ENCODE measurements at regions not wholly inside any gene's neighbourhood (a gene's known extent, or its start where the extent isn't known, plus 50 kb on each side); places are given as distances from the start of the nearest gene placed in this dataset.
"Not testable (repeated sequence)": the region's sequence is repeated elsewhere in the genome, so short reads cannot be mapped to it uniquely, and the experiment has no call there.

DNA sequence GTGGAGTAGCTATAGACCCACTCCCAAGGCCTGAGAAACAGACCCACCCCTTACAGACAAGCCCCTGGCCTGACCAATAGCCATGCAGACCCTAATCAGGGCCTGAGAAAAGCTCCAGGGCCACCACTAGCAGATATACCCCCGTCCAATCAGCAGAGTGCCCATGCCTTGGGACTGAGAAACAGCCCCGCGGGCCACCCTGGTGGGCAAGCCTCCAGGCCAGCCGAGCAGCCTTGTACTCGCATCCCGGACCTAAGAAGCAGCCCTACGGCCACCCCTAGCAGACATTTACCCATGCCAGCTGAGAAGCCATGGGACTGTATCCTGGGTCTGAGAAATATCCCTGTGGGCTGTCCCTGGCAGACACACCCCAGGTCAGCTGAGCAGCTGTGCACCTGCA, 436.5 kb downstream of the SMARCA1 start:
- ATAC-seq (ENCODE audit: low read depth) (no peak), DNase-seq (ENCODE audit: low spot score in 2 of 2) (no peak)
- Mint-ChIP-seq H3K9me3 (no peaks in the 10 kb centered on the region), H3K27ac (no peak overlapping the region), H3K27me3 (no peaks in the 10 kb centered on the region), H3K36me3 (no peaks in the 10 kb centered on the region), H3K4me3 (no peak overlapping the region), H3K4me1 (no peaks in the 10 kb centered on the region)

GRCh38 chrX:129084291-129084690, 439.0 kb downstream of the SMARCA1 start:
- not testable (repeated sequence) for H3K27me3 Mint-ChIP-seq; H3K4me1 Mint-ChIP-seq; H3K36me3 Mint-ChIP-seq; DNase-seq (ENCODE audit: low spot score in 2 of 2); ATAC-seq (ENCODE audit: low read depth); H3K27ac Mint-ChIP-seq; H3K4me3 Mint-ChIP-seq; H3K9me3 Mint-ChIP-seq

- Mint-ChIP-seq H3K4me1 (no peaks in the 10 kb centered on the region), H3K9me3 (no peaks in the 10 kb centered on the region), H3K27me3 (no peaks in the 10 kb centered on the region), H3K36me3 (no peaks in the 10 kb centered on the region), H3K4me3 (no peak overlapping the region), H3K27ac (no peak overlapping the region)
- ATAC-seq (ENCODE audit: low read depth) (no peak), DNase-seq (ENCODE audit: low spot score in 2 of 2) (no peak)
Measured at GRCh38 chrX:129077424-129078170, 445.7 kb downstream of the SMARCA1 start.

DNA sequence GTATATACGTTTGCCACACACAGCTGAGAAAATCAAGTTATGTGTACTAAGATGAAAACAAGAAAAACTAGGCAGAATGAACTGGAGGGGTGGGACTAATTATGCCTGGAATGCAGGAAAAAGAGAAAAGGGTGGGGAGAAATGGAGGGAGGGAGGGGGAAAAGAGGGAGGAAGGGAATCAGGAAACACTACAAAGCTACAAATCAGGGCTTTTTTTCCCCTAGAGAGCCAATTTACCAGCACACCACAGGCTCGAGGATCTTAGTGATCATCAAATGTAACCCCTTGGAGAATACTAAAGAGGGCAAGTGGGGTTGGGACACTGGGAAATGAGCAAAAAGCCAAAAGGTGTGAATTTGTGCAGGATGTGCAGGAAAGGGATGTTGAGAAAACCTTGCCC, 451.9 kb downstream of the SMARCA1 start:
- Mint-ChIP-seq H3K27me3 (no peaks in the 10 kb centered on the region), H3K36me3 (no peaks in the 10 kb centered on the region), H3K4me1 (no peaks in the 10 kb centered on the region), H3K4me3 (no peak overlapping the region), H3K27ac (no peak overlapping the region), H3K9me3 (no peaks in the 10 kb centered on the region)
- no peak for ATAC-seq (ENCODE audit: low read depth)
- DNase-seq (ENCODE audit: low spot score in 2 of 2) = no peak

- H3K4me3 Mint-ChIP-seq = no peak overlapping the region
- H3K27me3 Mint-ChIP-seq = no peaks in the 10 kb centered on the region
- no peak for DNase-seq (ENCODE audit: low spot score in 2 of 2)
- H3K36me3 Mint-ChIP-seq = no peaks in the 10 kb centered on the region
- no peak overlapping the region for H3K27ac Mint-ChIP-seq
- ATAC-seq (ENCODE audit: low read depth) = no peak
- H3K4me1 Mint-ChIP-seq = no peaks in the 10 kb centered on the region
- H3K9me3 Mint-ChIP-seq = peaks cover 3% of the 10 kb centered on the region
Measured at GRCh38 chrX:129065895-129066294, 457.4 kb downstream of the SMARCA1 start.

GRCh38 chrX:129058405-129058804, 464.9 kb downstream of the SMARCA1 start:
- H3K27ac Mint-ChIP-seq = no peak overlapping the region
- DNase-seq (ENCODE audit: low spot score in 2 of 2) = no peak
- no peaks in the 10 kb centered on the region for H3K4me1 Mint-ChIP-seq
- H3K27me3 Mint-ChIP-seq = no peaks in the 10 kb centered on the region
- peaks cover 3% of the 10 kb centered on the region for H3K9me3 Mint-ChIP-seq
- no peak overlapping the region for H3K4me3 Mint-ChIP-seq
- H3K36me3 Mint-ChIP-seq = no peaks in the 10 kb centered on the region
- no peak for ATAC-seq (ENCODE audit: low read depth)

DNA sequence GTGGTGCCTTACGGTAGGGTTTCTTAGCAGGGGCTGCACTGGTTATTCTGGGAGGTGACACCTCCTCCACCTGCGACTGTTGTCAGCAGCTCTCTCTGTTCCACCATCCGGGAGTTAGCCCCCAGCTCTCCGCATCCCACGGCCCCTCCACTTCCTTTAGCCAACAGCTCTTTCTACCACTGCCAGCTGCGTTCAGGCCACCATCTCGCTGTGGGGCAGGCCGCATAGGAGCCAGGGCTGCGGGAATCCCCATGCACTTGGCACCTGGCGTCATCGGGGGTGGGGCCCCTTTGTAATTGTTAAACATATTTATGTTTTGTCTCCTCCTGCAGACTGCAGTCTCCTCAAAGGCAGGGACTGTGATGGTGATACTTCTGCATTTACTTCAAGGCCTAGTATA, 480.2 kb downstream of the SMARCA1 start:
- Mint-ChIP-seq H3K4me1 (no peaks in the 10 kb centered on the region), H3K9me3 (no peaks in the 10 kb centered on the region), H3K27ac (no peak overlapping the region), H3K27me3 (no peaks in the 10 kb centered on the region), H3K36me3 (no peaks in the 10 kb centered on the region), H3K4me3 (no peak overlapping the region)
- no peak for ATAC-seq (ENCODE audit: low read depth)
- no peak for DNase-seq (ENCODE audit: low spot score in 2 of 2)

GRCh38 chrX:129041319-129041718, 482.0 kb downstream of the SMARCA1 start:
- no peak for DNase-seq (ENCODE audit: low spot score in 2 of 2)
- no peak for ATAC-seq (ENCODE audit: low read depth)

DNA sequence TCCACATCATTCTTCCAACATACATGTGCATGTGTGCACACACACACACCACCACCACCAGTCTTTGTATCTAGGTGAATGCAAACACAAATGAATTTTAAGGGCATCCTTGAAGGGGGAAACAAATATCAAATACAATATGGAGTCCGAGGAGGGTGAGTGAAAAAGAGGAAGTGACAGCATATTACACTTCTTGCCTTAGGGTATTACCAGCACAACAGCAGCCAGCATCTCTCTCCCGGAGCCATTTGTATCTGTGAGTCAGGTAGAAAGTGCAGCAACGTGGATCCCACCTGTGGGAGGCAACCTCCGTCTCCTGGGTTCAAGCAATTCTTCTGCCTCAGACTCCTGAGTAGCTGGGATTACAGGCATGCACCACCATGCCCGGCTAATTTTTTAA, 483.2 kb downstream of the SMARCA1 start:
- no peaks in the 10 kb centered on the region for H3K4me1 Mint-ChIP-seq
- no peak for DNase-seq (ENCODE audit: low spot score in 2 of 2)
- ATAC-seq (ENCODE audit: low read depth) = no peak
- H3K27ac Mint-ChIP-seq = no peak overlapping the region
- H3K27me3 Mint-ChIP-seq = peaks cover 2% of the 10 kb centered on the region
- no peaks in the 10 kb centered on the region for H3K9me3 Mint-ChIP-seq
- H3K36me3 Mint-ChIP-seq = no peaks in the 10 kb centered on the region
- H3K4me3 Mint-ChIP-seq = no peak overlapping the region

More at GRCh38 chrX:129041319-129041718, 482.0 kb downstream of the SMARCA1 start:
- Mint-ChIP-seq H3K9me3 (no peaks in the 10 kb centered on the region), H3K4me1 (no peaks in the 10 kb centered on the region), H3K27me3 (no peaks in the 10 kb centered on the region), H3K4me3 (no peak overlapping the region), H3K36me3 (no peaks in the 10 kb centered on the region), H3K27ac (no peak overlapping the region)

DNA sequence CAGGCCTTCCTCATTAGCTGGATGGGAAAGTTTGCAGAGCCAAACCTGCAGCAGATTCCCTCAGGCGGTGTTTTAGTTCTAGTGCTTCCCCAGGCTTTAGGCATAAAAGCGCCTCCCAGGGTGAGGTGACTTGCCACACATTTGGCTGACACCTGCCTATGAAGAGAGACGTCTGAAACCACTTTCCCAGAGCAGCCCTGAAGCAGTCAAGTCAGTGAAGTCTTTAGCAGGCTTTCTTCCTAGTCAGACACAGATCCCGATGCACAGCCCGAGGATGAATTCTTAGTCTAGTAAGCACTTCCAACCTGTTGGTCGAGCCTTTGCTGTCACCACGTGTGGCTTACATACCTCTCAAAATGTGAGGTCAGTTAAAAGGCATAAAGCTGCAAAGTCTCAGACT, 484.1 kb downstream of the SMARCA1 start:
- Mint-ChIP-seq H3K9me3 (no peaks in the 10 kb centered on the region), H3K4me3 (no peak overlapping the region), H3K27ac (no peak overlapping the region)

DNA sequence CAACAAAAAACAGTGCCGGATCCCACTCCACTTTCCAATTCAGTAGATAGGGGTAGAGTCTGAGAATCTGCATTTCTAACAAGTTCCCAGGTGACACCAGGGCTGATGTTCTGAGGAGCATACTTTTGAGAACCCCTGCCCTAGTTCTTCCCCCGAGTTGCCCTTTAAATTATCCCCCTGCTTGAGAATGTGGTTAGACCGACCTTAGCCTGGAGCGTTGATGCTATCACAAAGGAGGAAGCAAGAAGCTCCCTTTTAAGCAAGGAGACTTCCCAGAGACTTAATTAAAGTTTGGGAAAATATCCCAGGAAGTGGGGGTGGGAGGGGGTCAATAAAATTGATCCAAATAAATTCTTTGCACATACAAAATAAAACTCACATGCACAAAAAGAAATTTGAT, 485.9 kb downstream of the SMARCA1 start:
- DNase-seq (ENCODE audit: low spot score in 2 of 2) (no peak), ATAC-seq (ENCODE audit: low read depth) (no peak)
- H3K27me3 Mint-ChIP-seq = peaks cover 2% of the 10 kb centered on the region
- H3K27ac Mint-ChIP-seq = no peak overlapping the region
- no peaks in the 10 kb centered on the region for H3K36me3 Mint-ChIP-seq
- H3K4me3 Mint-ChIP-seq = no peak overlapping the region
- no peaks in the 10 kb centered on the region for H3K4me1 Mint-ChIP-seq
- H3K9me3 Mint-ChIP-seq = no peaks in the 10 kb centered on the region

More for the DNA sequence above, 484.1 kb downstream of the SMARCA1 start:
- no peak for DNase-seq (ENCODE audit: low spot score in 2 of 2)
- Mint-ChIP-seq H3K4me1 (no peaks in the 10 kb centered on the region), H3K27me3 (peaks cover 2% of the 10 kb centered on the region), H3K36me3 (no peaks in the 10 kb centered on the region)
- ATAC-seq (ENCODE audit: low read depth) = no peak

DNA sequence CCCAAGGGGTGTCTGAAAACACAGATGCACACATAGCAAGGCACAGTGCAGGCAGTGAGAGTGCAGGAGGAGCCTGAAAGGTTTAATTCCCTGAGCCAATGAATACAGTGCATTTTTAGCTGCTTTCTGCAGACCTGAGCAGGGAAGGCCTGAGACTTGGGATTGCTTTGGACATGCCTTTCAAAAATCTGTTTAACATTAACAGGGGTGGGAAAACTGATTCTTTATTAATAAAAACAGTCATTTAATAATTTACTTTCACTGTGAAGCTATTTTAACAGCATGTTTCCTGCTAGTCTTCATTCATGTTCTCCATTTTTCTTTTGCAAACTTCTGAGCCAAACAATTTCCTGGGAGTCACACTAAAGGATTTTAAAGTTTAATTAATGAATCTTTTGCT, 488.1 kb downstream of the SMARCA1 start:
- peaks cover 2% of the 10 kb centered on the region for H3K27me3 Mint-ChIP-seq
- no peak for ATAC-seq (ENCODE audit: low read depth)
- H3K9me3 Mint-ChIP-seq = no peaks in the 10 kb centered on the region
- H3K4me3 Mint-ChIP-seq = no peak overlapping the region
- no peaks in the 10 kb centered on the region for H3K36me3 Mint-ChIP-seq
- H3K27ac Mint-ChIP-seq = no peak overlapping the region
- no peak for DNase-seq (ENCODE audit: low spot score in 2 of 2)
- no peaks in the 10 kb centered on the region for H3K4me1 Mint-ChIP-seq

DNA sequence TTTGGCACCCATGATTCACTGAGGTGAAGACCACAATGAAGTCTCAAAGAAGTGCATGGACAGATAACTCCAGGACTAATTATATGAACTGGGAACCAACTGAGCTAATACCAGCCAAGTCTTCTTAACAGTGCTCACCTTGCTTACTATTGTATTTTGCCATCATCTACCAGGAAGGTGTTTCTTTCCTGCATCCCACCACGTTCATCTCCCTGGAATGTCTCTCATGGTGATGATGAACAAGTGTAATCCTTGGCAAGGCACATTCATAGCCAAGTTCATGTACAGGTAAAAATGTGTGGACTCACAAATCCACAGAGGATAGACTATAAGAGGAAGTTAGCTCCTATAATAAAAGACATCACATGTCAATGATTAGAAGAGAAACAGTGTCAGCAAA, 489.1 kb downstream of the SMARCA1 start:
- H3K36me3 Mint-ChIP-seq = no peaks in the 10 kb centered on the region
- H3K27me3 Mint-ChIP-seq = peaks cover 2% of the 10 kb centered on the region
- no peak for DNase-seq (ENCODE audit: low spot score in 2 of 2)
- no peak overlapping the region for H3K4me3 Mint-ChIP-seq
- H3K27ac Mint-ChIP-seq = no peak overlapping the region
- no peak for ATAC-seq (ENCODE audit: low read depth)
- no peaks in the 10 kb centered on the region for H3K9me3 Mint-ChIP-seq
- H3K4me1 Mint-ChIP-seq = no peaks in the 10 kb centered on the region

- DNase-seq (ENCODE audit: low spot score in 2 of 2) (no peak), ATAC-seq (ENCODE audit: low read depth) (no peak)
- Mint-ChIP-seq H3K27me3 (no peaks in the 10 kb centered on the region), H3K4me3 (no peak overlapping the region), H3K36me3 (no peaks in the 10 kb centered on the region), H3K27ac (no peak overlapping the region), H3K9me3 (no peaks in the 10 kb centered on the region), H3K4me1 (no peaks in the 10 kb centered on the region)
Measured at GRCh38 chrX:129026202-129026601, 497.1 kb downstream of the SMARCA1 start.

DNA sequence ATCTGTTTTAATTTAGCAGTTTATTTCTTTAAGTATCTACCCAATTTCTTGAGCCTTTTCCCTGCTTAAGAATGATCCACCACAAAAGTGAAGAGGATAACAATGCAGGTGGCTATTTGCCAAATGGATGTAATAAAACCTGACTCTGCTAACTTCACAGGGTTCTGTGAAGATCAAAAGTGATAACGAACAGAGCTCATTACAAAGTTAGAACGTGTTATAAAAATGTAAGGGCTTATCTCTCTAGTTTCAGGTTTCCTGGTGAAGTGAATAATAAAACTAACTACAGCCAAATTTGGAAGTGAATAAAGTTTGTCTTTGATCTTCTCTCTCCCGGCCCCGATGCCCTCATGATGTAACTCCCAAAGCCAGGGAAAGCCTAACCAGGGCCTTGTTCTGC, 497.9 kb downstream of the SMARCA1 start:
- Mint-ChIP-seq H3K4me3 (no peak overlapping the region), H3K36me3 (no peaks in the 10 kb centered on the region), H3K9me3 (no peaks in the 10 kb centered on the region), H3K27ac (no peak overlapping the region), H3K27me3 (no peaks in the 10 kb centered on the region), H3K4me1 (no peaks in the 10 kb centered on the region)
- DNase-seq (ENCODE audit: low spot score in 2 of 2) = no peak
- no peak for ATAC-seq (ENCODE audit: low read depth)
